ENCODE measurements at regions not wholly inside any gene's neighbourhood (a gene's known extent, or its start where the extent isn't known, plus 50 kb on each side); places are given as distances from the start of the nearest gene placed in this dataset.
"Not testable (repeated sequence)": the region's sequence is repeated elsewhere in the genome, so short reads cannot be mapped to it uniquely, and the experiment has no call there.

DNA sequence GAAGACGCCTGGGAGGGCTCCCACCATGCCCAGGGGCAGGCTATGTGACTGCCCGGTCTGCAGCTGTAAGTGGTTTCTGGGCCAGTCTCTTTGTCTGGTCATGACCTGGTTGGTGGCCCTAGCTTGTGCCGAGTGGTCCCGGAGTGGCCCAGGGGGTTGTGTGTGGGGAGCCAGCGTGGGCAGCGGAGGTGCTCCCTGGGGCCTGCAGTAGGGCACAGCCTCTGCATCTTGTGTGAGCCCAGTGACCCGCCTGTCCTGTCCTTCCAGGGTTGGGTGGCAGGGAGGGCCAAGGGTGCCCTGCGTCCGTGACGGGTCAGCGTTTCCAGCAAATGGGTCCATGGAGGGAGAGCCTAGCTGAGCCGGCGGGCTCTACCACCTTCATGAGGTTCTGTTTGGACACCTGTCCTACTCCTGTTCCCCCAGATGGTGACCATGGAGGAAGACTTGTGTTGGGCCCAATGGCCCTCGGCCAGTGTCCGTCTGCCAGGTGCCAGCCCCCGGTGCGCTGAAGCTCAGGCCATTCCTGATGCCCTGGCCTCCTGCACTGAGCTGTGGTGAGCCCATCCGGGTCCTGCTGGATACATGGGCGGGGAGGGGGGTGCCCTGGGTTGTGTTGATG lies 215.4 kb downstream of the SNRPN start:
- DNase-seq (ENCODE audit: low spot score): peak; percentile 14

DNA sequence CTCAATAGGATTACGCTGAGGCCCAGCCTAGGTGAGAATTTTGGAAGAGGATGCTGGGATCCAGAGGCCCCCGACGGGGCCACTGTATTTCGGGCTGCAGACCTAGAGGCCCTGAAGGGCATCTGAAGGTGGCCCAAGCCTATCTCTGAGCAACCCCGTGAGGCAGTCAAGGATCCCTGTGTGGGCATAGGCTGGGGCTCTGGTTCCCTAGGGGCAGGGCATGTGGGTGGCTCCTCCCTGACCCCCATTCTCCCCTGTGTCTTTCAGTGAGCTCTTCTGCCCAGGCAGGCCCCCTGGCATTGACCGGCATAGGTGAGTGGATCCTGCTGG lies 216.0 kb downstream of the SNRPN start:
- no peak for DNase-seq (ENCODE audit: low spot score)

- peak; percentile 11 for DNase-seq (ENCODE audit: low spot score)
These were observed 216.5 kb downstream of the SNRPN start for GRCh38 chr15:25171111-25171811.

GRCh38 chr15:25171856-25172687 lies 217.3 kb downstream of the SNRPN start:
- DNase-seq (ENCODE audit: low spot score): peak; percentile 9

DNA sequence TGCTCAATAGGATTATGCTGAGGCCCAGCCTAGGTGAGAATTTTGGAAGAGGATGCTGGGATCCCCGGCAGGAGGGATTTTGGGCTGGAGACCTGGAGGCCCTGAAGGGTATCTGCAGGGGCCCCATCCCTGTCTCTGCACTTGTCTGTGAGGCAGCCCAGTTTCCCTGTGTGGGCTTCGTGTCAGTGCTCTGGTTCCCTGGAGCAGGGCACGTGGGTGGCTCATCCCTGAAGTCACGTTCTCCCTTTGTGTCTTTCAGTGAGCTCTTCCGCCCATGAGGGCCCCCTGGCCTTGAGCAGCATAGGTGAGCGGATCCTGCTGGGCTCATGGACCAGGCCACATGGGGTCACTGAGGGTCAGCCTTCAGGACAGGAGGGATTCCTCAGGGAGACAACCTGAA lies 217.9 kb downstream of the SNRPN start:
- DNase-seq (ENCODE audit: low spot score): peak; percentile 4

- peak; percentile 9 for DNase-seq (ENCODE audit: low spot score)
These were observed 218.6 kb downstream of the SNRPN start for GRCh38 chr15:25173241-25174028.

DNA sequence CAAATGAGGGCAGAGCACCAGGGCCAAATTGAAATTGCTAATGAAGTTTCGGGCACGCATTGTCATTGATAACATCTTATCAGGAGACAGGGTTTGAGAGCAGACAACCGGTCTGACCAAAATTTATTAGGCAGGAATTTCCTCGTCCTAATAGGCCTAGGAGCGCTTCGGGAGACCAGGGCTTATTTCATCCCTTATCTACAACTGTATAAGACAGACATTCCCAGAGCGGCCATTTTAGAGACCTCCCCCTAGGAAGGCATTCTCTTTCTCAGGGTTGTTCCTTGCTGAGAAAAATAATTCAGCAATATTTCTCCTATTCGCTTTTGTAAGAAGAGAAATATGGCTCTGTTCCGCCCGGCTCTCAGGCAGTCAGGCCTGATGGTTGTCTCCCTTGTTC lies 219.4 kb downstream of the SNRPN start:
- not testable (repeated sequence) for DNase-seq (ENCODE audit: low spot score)

DNA sequence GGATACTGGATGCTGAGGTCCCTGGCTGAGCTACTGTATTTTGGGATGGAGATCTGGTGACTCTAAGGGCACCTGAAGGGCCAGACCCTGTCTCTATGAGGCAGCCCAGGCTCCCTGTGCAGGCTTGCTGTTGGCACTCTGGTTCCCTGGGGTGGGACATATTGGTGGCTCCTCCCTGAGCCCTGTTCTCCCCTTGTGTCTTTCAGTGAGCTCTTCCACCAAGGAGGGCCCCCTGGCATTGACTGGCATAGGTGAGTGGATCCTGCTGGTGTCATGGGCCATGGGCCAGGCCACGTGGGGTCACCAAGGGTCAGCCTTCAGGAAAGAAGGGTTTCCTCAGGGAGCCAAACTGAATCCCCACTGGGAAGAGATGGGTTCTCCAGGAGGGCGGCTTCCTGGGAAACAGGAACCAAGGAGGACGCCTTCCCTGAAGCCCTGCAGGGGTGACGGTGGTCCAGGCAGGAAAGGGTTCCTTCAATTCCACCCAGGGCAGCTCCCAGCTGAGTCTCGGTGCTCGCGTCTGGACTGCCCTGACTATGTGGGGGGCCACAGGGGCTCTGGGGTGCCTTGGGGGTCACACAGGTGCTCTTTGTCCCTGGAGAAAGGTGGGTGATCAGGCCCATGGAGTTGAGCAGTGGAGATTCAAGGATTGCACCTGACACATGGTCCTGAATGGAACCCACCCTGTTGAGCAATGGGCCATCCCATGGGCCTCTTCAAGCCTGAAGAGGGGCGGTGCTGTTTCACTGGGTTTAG lies 220.4 kb downstream of the SNRPN start:
- peak; percentile 4 for DNase-seq (ENCODE audit: low spot score)

DNA sequence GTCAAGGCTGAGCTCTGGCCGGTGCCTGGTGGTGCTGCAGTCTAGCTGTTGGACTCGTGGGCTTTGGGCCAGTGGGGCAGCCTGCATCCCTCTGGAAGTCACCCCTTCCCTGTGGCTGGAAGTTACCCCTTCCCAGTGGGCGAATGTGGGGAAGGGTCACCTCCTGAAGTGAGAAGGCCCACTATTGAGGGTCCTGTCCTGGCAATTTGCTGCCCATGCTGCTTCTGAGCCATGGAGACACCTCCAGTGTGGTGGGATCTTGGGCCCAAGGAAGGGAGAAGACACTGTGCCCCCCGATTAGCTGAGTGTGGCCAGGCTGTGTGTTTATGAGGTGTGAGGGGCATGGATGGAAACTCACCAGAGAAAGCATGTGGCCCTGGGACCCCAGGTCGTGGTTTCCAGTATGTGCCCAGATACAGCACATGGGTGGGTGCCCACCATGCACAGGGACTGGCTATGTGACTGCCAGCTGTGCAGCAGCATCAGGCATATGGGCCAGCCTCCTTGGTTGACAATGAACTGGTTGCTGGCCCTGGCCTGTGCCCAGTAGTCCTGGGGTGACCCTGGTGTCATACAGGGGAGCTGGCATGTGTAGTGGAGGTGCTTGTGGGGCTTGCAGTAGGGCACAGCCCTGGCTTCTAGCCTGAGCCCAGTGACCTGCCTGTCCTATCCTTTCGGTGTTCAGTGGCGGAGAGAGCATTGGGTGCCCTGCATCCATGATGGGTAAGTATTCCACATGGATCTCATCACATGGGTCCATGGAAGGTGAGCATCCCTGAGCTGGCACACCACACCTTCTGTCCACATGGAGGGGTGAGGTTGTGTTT lies 221.2 kb downstream of the SNRPN start:
- DNase-seq (ENCODE audit: low spot score): peak; percentile 3

DNA sequence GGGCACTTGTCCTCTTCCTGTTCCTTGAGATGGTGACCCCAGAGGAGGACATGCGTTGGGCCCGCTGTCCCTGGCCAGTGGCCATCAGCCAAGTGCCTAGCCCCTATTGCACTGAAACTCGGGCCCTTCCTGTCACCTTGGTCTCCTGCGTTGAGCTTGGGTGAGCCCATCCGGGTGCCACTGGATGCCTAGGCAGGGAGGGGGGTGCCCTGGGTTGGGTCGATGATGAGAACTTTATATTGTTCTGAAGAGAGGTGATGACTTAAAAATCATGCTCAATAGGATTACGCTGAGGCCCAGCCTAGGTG lies 221.8 kb downstream of the SNRPN start:
- peak; percentile 7 for DNase-seq (ENCODE audit: low spot score)

- DNase-seq (ENCODE audit: low spot score): peak; percentile 15
These were observed 222.5 kb downstream of the SNRPN start for GRCh38 chr15:25176991-25177954.

- DNase-seq (ENCODE audit: low spot score): peak; percentile 15
These were observed 223.4 kb downstream of the SNRPN start for GRCh38 chr15:25177955-25178801.

GRCh38 chr15:25178835-25179672 lies 224.3 kb downstream of the SNRPN start:
- DNase-seq (ENCODE audit: low spot score): peak; percentile 18

GRCh38 chr15:25179673-25180511 lies 225.1 kb downstream of the SNRPN start:
- DNase-seq (ENCODE audit: low spot score): peak; percentile 7

DNA sequence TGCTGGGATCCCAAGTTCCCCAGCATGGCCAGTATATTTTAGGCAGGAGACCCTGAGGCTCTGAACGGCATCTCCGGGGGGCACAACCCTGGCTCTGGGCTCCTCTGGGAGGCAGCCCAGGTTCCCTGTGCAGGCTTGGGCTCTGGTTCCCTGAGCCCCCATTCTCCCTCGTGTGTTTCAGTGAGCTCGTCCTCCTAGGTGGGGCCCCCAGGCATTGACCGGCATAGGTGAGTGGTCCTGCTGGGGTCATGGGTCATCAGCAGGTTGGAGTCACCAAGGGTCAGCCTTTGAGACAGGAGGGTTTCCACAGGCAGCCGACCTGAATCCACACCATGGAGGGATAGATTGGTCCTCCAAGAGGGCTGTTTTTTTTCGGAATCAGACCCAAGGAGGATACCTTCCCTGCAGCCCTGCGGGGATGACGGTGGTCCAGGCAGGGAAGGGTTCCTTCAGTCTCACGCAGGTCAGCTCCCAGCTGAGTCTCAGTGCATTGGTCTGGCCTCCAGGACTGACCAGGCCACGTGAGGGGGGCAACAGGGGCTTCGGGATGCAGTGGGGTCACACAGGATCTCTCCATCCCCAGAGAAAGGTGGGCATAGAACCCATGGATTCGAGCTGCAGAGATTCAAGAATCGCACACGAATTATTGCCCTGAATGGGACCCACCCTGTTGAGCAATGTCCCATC lies 226.0 kb downstream of the SNRPN start:
- DNase-seq (ENCODE audit: low spot score): peak; percentile 18
